GM13977 (cell line): ENCODE measurements at regions not wholly inside any gene's neighbourhood (a gene's known extent, or its start where the extent isn't known, plus 50 kb on each side); places are given as distances from the start of the nearest gene placed in this dataset.

Source experiments
- DNase-seq: peaks from one replicate; pipeline ENCODE4 v3.0.0; 2012; ENCODE audit warnings: low spot score
- in situ Hi-C: fragments of 300-500 bp; cut with MboI; formaldehyde crosslinking; loops from one replicate; pipeline ENCODE4 v1.12.0; 2022; ENCODE audit warnings: low sequenced_read_pairs, low pct_unique_long_range_greater_than_20kb, mixed read lengths, inconsistent platforms; ENCODE audit not compliant: unreplicated experiment
- TF ChIP-seq, protein P1 (sequence below): IDR thresholded peaks from 2 replicates; pipeline ENCODE4 v1.5.1; 2012; ENCODE audit warnings: mild to moderate bottlenecking, control low read depth; ENCODE audit not compliant: insufficient read depth; ENCODE audit errors: extremely low read depth, missing control alignments

GRCh38 chr6:8269872-8270454 is 165.4 kb downstream of the SLC35B3 start:
- DNase-seq, result no peak
- in situ Hi-C loops, result no loop called here
- TF ChIP-seq, protein P1, sequence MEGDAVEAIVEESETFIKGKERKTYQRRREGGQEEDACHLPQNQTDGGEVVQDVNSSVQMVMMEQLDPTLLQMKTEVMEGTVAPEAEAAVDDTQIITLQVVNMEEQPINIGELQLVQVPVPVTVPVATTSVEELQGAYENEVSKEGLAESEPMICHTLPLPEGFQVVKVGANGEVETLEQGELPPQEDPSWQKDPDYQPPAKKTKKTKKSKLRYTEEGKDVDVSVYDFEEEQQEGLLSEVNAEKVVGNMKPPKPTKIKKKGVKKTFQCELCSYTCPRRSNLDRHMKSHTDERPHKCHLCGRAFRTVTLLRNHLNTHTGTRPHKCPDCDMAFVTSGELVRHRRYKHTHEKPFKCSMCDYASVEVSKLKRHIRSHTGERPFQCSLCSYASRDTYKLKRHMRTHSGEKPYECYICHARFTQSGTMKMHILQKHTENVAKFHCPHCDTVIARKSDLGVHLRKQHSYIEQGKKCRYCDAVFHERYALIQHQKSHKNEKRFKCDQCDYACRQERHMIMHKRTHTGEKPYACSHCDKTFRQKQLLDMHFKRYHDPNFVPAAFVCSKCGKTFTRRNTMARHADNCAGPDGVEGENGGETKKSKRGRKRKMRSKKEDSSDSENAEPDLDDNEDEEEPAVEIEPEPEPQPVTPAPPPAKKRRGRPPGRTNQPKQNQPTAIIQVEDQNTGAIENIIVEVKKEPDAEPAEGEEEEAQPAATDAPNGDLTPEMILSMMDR, result no peak

- in situ Hi-C loops, result no loop called here
- DNase-seq, result no peak
- TF ChIP-seq, protein P1, result no peak
These were observed 166.3 kb downstream of the SLC35B3 start for GRCh38 chr6:8269094-8269493.

GRCh38 chr6:8268606-8269005 is 166.3 kb upstream of the EEF1E1 start:
- TF ChIP-seq, protein P1, result no peak
- DNase-seq, result no peak
- in situ Hi-C loops, result no loop called here

DNA sequence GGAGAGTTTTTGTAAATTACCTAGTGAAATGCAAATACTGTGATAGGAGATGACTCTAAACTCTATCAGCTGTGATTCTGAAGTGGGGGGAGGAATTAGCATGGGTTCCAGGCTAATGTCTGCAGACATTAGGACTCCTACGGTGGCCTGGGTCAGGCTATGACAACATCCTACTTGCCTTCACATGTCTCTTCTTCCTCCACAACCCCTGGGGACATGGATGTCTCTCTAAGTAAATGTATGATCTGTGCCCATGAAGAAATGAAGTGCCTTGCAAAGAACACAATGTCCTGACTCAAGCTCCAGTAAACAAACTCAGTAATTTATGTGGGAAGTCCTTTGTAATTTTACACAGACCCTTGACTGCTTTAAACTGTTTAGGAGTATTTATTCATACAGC is 165.8 kb upstream of the EEF1E1 start:
- TF ChIP-seq, protein P1, result no peak
- in situ Hi-C loops, result no loop called here
- no peak for DNase-seq

DNA sequence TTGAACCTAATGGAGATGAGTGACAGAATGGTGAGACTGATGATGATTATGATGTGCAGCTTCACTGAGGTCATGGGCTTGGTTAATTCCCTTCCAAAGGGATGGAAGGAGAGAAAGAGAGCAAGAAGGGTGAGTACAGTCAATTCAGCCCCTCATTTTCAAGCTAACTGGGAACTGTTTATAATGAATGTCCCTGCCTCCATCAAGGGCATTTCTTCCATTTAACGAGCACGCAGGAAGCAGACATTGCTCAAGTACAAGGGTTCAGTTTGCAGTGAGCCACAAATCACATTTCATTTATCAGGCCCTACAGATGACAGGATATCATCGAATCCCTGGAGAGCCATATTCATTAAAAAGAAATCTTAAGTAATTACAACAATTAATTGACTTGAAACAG is 158.3 kb upstream of the EEF1E1 start:
- in situ Hi-C loops, result no loop called here
- no peak for DNase-seq

DNA sequence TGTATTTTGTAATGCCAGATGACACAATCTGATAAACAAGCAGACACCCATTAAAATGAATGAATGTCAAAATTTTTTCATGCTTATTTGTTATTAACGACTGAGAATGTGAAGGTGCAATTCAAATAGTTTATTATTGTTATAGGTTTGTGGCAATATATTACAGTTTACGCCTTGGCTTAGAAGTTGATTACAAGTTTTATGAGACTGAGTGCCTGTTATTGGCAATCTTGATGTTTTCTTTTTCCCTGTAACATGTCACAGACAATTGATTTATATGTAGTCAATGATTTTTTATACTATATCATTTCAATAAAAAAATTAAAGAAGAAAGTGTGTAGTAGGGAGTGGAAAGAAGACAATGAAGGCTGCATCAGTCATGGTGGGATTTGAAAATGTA is 144.1 kb upstream of the EEF1E1 start:
- TF ChIP-seq, protein P1, result no peak
- DNase-seq, result no peak
- in situ Hi-C loops, result no loop called here

More for the DNA sequence above, 158.3 kb upstream of the EEF1E1 start:
- TF ChIP-seq, protein P1, result no peak
